DOHH2 (cell line): ENCODE measurements at regions not wholly inside any gene's neighbourhood (a gene's known extent, or its start where the extent isn't known, plus 50 kb on each side); places are given as distances from the start of the nearest gene placed in this dataset.

ENCODE experiments used
- H3F3A ChIP-seq: fragments of 200-600 bp; sonication (generic), shearing (Covaris generic); 2 replicates; pipeline ENCODE4 v1.6.0; 2016; ENCODE audit warnings: antibody characterized with exemption, mild to moderate bottlenecking; ENCODE audit not compliant: control insufficient read depth, insufficient read depth
- H3K27ac ChIP-seq: fragments of 200-600 bp; sonication (generic); 2 replicates; pipeline ENCODE4 v1.5.1; 2014; ENCODE audit warnings: low read depth, mild to moderate bottlenecking, low read length, moderate library complexity
- H3K27me3 ChIP-seq: fragments of 200-600 bp; sonication (generic); 2 replicates; pipeline ENCODE4 v1.6.1; 2014; ENCODE audit warnings: mild to moderate bottlenecking, low read length, mixed read lengths; ENCODE audit not compliant: control insufficient read depth
- H3K36me3 ChIP-seq: fragments of 200-600 bp; sonication (generic); 2 replicates; pipeline ENCODE4 v1.6.1; 2014; ENCODE audit warnings: mild to moderate bottlenecking, low read length, moderate library complexity, mixed read lengths; ENCODE audit not compliant: control insufficient read depth
- H3K4me1 ChIP-seq: fragments of 200-600 bp; sonication (generic); 2 replicates; pipeline ENCODE4 v1.6.1; 2014; ENCODE audit warnings: mild to moderate bottlenecking, low read length, mixed read lengths; ENCODE audit not compliant: control insufficient read depth
- H3K4me2 ChIP-seq: fragments of 200-600 bp; sonication (generic); 2 replicates; pipeline ENCODE4 v1.6.0; 2014; ENCODE audit warnings: mild to moderate bottlenecking, low read length, moderate library complexity
- H3K4me3 ChIP-seq: fragments of 200-600 bp; sonication (generic); 2 replicates; pipeline ENCODE4 v1.5.1; 2014; ENCODE audit warnings: mild to moderate bottlenecking, low read length, mixed read lengths
- H3K79me2 ChIP-seq: fragments of 200-600 bp; sonication (generic); 2 replicates; pipeline ENCODE4 v1.6.1; 2014; ENCODE audit warnings: mild to moderate bottlenecking, low read length, mixed read lengths; ENCODE audit not compliant: control insufficient read depth
- H3K9me2 ChIP-seq: fragments of 200-600 bp; sonication (generic); replicated peaks from 2 replicates; pipeline ENCODE4 v1.6.1; 2014; ENCODE audit warnings: mild to moderate bottlenecking, low read length, mixed read lengths; ENCODE audit not compliant: control insufficient read depth
- H3K9me3 ChIP-seq: fragments of 200-600 bp; sonication (generic); 2 replicates; pipeline ENCODE4 v1.6.1; 2014; ENCODE audit warnings: antibody characterized with exemption, low read length, mixed read lengths; ENCODE audit not compliant: control insufficient read depth, insufficient read depth
- H4K20me1 ChIP-seq: fragments of 200-600 bp; sonication (generic); 2 replicates; pipeline ENCODE4 v1.6.0; 2014; ENCODE audit warnings: low read depth, mild to moderate bottlenecking, antibody characterized with exemption, low read length, moderate library complexity; ENCODE audit not compliant: control insufficient read depth, insufficient read depth
- CTCF ChIP-seq: fragments of 200-600 bp; sonication (generic); IDR thresholded peaks from one replicate; pipeline ENCODE4 v1.5.1; 2014; ENCODE audit warnings: antibody characterized with exemption, mild to moderate bottlenecking, low read depth, low read length; ENCODE audit not compliant: poor library complexity, severe bottlenecking
- EZH2phosphoT487 ChIP-seq: fragments of 200-600 bp; sonication (generic); IDR thresholded peaks from 2 replicates; pipeline ENCODE4 v1.6.1; 2017; ENCODE audit warnings: borderline replicate concordance, mild to moderate bottlenecking, antibody characterized with exemption, low read length, moderate library complexity, mixed read lengths

GRCh38 chrX:10033375-10034007, 66.3 kb downstream of the CLDN34 start:
- Histone ChIP-seq H3K9me3 (no peaks in the 10 kb centered on the region), H3K4me2 (no peak overlapping the region), H3K4me3 (no peak overlapping the region), H3F3A (no peaks in the 10 kb centered on the region), H3K36me3 (no peaks in the 10 kb centered on the region), H3K79me2 (peaks cover 45% of the 10 kb centered on the region), H3K27me3 (no peaks in the 10 kb centered on the region), H4K20me1 (no peaks in the 10 kb centered on the region), H3K27ac (no peak overlapping the region), H3K9me2 (no peaks in the 10 kb centered on the region), H3K4me1 (peaks cover 22% of the 10 kb centered on the region)
- TF ChIP-seq CTCF (no peak), EZH2phosphoT487 (no peak)

- H3K79me2 ChIP-seq, result peaks cover 44% of the 10 kb centered on the region
- TF ChIP-seq EZH2phosphoT487 (no peak), CTCF (no peak)
Measured at GRCh38 chrX:10034740-10035260, 67.6 kb downstream of the CLDN34 start.

GRCh38 chrX:10038585-10038984, 71.4 kb downstream of the CLDN34 start:
- Histone ChIP-seq H3K4me1 (no peaks in the 10 kb centered on the region), H3F3A (no peaks in the 10 kb centered on the region), H3K9me3 (no peaks in the 10 kb centered on the region), H3K27ac (no peak overlapping the region), H3K4me3 (no peak overlapping the region), H3K4me2 (no peak overlapping the region), H3K36me3 (no peaks in the 10 kb centered on the region), H3K27me3 (no peaks in the 10 kb centered on the region), H4K20me1 (no peaks in the 10 kb centered on the region), H3K9me2 (no peaks in the 10 kb centered on the region), H3K79me2 (peaks cover 41% of the 10 kb centered on the region)
- no peak for TF ChIP-seq EZH2phosphoT487
- TF ChIP-seq CTCF, result no peak

More at GRCh38 chrX:10034740-10035260, 67.6 kb downstream of the CLDN34 start:
- Histone ChIP-seq H3K4me2 (no peak overlapping the region), H3K9me2 (no peaks in the 10 kb centered on the region), H3K27me3 (no peaks in the 10 kb centered on the region), H3F3A (no peaks in the 10 kb centered on the region), H3K4me3 (no peak overlapping the region), H3K4me1 (peaks cover 22% of the 10 kb centered on the region), H3K36me3 (no peaks in the 10 kb centered on the region), H3K9me3 (no peaks in the 10 kb centered on the region), H3K27ac (no peak overlapping the region), H4K20me1 (no peaks in the 10 kb centered on the region)
